ENCODE measurements at regions not wholly inside any gene's neighbourhood (a gene's known extent, or its start where the extent isn't known, plus 50 kb on each side); places are given as distances from the start of the nearest gene placed in this dataset.

DNA sequence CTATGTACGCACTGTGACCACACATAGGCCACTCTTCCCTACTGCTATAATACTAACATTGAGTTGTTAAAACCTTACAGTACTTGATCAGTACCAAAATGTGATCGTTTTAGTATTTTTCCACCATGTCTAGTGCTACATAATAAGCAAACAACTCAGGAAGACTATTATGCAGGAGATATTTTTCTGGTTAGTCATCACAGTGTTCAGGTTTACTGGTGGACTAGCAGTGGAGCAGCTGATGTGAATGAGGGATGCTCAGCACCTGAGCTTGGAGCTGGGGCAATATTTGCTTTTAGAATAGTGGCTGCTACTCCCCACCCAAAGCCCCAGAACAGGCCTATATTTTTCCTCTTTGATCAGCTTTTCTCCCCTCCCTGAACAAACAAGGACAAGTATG, 513.1 kb downstream of the KCNH5 start:
- Histone ChIP-seq H3K36me3 (no peaks in the 10 kb centered on the region), H3K4me3 (no peak overlapping the region), H3K27me3 (no peaks in the 10 kb centered on the region), H3K27ac (no peak overlapping the region), H3K9me3 (no peaks in the 10 kb centered on the region), H3K4me1 (no peaks in the 10 kb centered on the region)
- DNase-seq (ENCODE audit: low spot score): no peak
- TF ChIP-seq, protein P1, sequence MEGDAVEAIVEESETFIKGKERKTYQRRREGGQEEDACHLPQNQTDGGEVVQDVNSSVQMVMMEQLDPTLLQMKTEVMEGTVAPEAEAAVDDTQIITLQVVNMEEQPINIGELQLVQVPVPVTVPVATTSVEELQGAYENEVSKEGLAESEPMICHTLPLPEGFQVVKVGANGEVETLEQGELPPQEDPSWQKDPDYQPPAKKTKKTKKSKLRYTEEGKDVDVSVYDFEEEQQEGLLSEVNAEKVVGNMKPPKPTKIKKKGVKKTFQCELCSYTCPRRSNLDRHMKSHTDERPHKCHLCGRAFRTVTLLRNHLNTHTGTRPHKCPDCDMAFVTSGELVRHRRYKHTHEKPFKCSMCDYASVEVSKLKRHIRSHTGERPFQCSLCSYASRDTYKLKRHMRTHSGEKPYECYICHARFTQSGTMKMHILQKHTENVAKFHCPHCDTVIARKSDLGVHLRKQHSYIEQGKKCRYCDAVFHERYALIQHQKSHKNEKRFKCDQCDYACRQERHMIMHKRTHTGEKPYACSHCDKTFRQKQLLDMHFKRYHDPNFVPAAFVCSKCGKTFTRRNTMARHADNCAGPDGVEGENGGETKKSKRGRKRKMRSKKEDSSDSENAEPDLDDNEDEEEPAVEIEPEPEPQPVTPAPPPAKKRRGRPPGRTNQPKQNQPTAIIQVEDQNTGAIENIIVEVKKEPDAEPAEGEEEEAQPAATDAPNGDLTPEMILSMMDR (IDR thresholded peaks at IDR 0.05): no peak

DNA sequence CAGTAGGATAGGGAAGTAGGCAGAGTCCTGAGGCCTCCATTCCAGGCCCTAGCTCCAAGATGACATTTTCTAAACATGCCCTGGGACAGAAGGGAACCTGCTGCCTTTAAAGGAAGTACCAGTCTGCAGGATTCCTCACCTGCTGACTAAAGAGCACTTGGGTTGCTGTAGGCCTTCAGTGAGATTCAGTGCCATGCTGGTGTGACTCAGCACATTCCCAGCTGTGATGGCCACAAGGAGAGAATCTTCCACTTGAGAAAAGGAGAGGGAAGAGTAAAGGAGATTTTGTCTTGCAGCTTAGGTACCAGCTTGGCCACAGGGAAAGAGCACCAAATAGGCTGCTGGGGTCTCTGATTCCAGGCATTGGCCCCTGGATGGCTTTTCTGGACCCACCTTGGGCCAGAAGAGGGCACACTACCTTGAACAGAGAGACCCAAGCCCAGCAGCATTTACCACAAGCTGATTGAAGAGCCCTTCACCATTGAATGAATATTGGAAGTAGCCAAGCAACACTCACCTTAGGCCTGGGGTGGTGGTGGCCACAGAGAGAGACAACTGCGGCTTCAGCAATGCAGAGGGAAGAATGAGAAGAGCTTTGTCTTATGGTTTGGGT, 498.3 kb downstream of the KCNH5 start:
- TF ChIP-seq, protein P1 (IDR thresholded peaks at IDR 0.05): no peak
- Histone ChIP-seq H3K4me3 (no peak overlapping the region), H3K4me1 (no peaks in the 10 kb centered on the region), H3K36me3 (no peaks in the 10 kb centered on the region), H3K9me3 (peaks cover 0 to 10% of the 10 kb centered on the region in 2 donors), H3K27ac (no peak overlapping the region), H3K27me3 (no peaks in the 10 kb centered on the region)
- no peak for DNase-seq (ENCODE audit: low spot score)

DNA sequence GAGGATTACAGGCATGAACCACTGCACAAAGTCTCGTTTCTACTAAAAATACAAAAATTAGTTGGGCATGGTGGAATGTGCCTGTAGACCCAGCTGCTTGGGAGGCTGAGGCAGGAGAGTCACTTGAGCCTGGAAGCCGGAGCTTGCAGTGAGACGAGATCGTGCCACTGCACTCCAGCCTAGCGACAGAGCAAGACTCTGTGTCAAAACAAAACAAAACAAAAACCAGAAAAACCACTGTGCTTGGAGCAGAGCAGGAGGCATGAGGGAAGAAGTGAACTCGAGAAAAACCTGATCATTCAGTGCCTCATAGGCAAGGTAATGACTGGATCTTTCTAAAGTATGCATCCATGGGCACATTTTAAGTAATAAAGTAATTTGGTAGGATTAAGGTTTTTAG, 487.8 kb downstream of the KCNH5 start:
- no peak overlapping the region for H3K27ac ChIP-seq
- H3K9me3 ChIP-seq: no peaks in the 10 kb centered on the region
- DNase-seq (ENCODE audit: low spot score): no peak
- H3K27me3 ChIP-seq: no peaks in the 10 kb centered on the region
- H3K4me1 ChIP-seq: no peaks in the 10 kb centered on the region
- TF ChIP-seq, protein P1 (IDR thresholded peaks at IDR 0.05): no peak
- H3K36me3 ChIP-seq: no peaks in the 10 kb centered on the region
- H3K4me3 ChIP-seq: no peak overlapping the region

DNA sequence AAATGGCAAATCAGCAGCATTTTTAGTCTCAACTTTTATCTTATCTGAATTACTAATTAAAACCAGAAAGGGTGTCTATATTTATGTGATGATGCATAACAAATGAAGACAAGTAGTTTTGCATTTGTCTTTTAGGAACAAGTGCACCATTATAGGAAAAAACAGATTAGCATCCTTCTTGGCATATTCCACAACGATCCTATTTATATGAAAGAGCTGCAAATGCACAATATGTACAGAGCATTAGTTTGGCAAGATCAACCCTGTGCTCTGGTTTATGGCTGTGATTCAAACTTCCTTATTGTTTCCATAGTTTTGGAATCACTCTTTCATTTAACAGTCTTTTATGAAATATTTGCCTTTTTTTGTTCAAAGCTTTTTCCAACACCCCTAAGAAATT, 486.8 kb downstream of the KCNH5 start:
- H3K27me3 ChIP-seq: no peaks in the 10 kb centered on the region
- H3K27ac ChIP-seq: no peak overlapping the region
- H3K4me1 ChIP-seq: no peaks in the 10 kb centered on the region
- DNase-seq (ENCODE audit: low spot score): no peak
- TF ChIP-seq, protein P1 (IDR thresholded peaks at IDR 0.05): no peak
- H3K36me3 ChIP-seq: no peaks in the 10 kb centered on the region
- H3K4me3 ChIP-seq: no peak overlapping the region
- H3K9me3 ChIP-seq: no peaks in the 10 kb centered on the region

DNA sequence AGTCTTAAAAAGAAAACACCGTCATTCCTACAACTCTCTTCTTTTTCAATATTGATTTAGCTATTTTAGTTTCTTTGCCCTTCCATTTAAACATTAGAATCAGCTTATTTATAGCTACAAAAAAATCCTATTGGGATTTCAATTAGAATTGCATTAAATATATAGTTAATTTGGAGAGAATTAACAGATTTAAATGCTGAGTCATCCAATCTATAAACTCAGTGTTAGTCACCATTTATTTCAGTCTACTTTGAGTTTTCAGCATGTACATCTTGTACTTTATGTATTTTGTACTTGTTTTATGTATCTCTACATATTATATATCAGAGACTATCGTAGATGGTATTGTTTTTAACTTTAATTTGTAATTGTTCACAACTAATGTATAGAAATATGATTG, 460.0 kb downstream of the KCNH5 start:
- no peak overlapping the region for H3K4me3 ChIP-seq
- DNase-seq (ENCODE audit: low spot score): no peak

More for the DNA sequence above, 460.0 kb downstream of the KCNH5 start:
- Histone ChIP-seq H3K27ac (no peak overlapping the region), H3K4me1 (no peaks in the 10 kb centered on the region), H3K36me3 (no peaks in the 10 kb centered on the region), H3K9me3 (no peaks in the 10 kb centered on the region), H3K27me3 (no peaks in the 10 kb centered on the region)
- TF ChIP-seq, protein P1 (IDR thresholded peaks at IDR 0.05): no peak
